ENCODE measurements at regions not wholly inside any gene's neighbourhood (a gene's known extent, or its start where the extent isn't known, plus 50 kb on each side); places are given as distances from the start of the nearest gene placed in this dataset.

- TF ChIP-seq, protein P1, sequence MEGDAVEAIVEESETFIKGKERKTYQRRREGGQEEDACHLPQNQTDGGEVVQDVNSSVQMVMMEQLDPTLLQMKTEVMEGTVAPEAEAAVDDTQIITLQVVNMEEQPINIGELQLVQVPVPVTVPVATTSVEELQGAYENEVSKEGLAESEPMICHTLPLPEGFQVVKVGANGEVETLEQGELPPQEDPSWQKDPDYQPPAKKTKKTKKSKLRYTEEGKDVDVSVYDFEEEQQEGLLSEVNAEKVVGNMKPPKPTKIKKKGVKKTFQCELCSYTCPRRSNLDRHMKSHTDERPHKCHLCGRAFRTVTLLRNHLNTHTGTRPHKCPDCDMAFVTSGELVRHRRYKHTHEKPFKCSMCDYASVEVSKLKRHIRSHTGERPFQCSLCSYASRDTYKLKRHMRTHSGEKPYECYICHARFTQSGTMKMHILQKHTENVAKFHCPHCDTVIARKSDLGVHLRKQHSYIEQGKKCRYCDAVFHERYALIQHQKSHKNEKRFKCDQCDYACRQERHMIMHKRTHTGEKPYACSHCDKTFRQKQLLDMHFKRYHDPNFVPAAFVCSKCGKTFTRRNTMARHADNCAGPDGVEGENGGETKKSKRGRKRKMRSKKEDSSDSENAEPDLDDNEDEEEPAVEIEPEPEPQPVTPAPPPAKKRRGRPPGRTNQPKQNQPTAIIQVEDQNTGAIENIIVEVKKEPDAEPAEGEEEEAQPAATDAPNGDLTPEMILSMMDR (IDR thresholded peaks at IDR 0.05) = no peak
- TF ChIP-seq EZH2 (IDR thresholded peaks at IDR 0.05) = no peak
- TF ChIP-seq EZH2phosphoT487 (IDR thresholded peaks at IDR 0.05) = no peak
These were observed 1232.0 kb upstream of the CDH18 start for GRCh38 chr5:21219966-21220365.

Measured in neural progenitor cell (in vitro differentiated cells).